GM21825 (cell line): ENCODE measurements at regions not wholly inside any gene's neighbourhood (a gene's known extent, or its start where the extent isn't known, plus 50 kb on each side); places are given as distances from the start of the nearest gene placed in this dataset.

ENCODE experiments used
- ATAC-seq: cut with Tn5 transposase; IDR thresholded peaks from one replicate; pipeline ENCODE4 v1.9.1; 2021; ENCODE audit warnings: mild to moderate bottlenecking, moderate library complexity; ENCODE audit not compliant: unreplicated experiment

GRCh38 chr1:214923278-214923915 lies 159.1 kb upstream of the KCNK2 start:
- ATAC-seq = no peak

- ATAC-seq = no peak
Measured at GRCh38 chr1:214927796-214928195, 154.7 kb upstream of the KCNK2 start.

- ATAC-seq = no peak
Measured at GRCh38 chr1:214928574-214928973, 154.0 kb upstream of the KCNK2 start.

- no peak for ATAC-seq
Measured at GRCh38 chr1:214933375-214933774, 149.2 kb upstream of the KCNK2 start.

GRCh38 chr1:214934045-214934444 lies 148.5 kb upstream of the KCNK2 start:
- ATAC-seq = no peak

- no peak for ATAC-seq
Measured at GRCh38 chr1:214935258-214935657, 147.3 kb upstream of the KCNK2 start.

- no peak for ATAC-seq
Measured at GRCh38 chr1:214939180-214939579, 143.4 kb upstream of the KCNK2 start.

- ATAC-seq = no peak
Measured at GRCh38 chr1:214941061-214941460, 141.5 kb upstream of the KCNK2 start.

- ATAC-seq = no peak
Measured at GRCh38 chr1:214943054-214943453, 139.5 kb upstream of the KCNK2 start.

GRCh38 chr1:214946615-214947014 lies 135.9 kb upstream of the KCNK2 start:
- no peak for ATAC-seq

- ATAC-seq = no peak
Measured at GRCh38 chr1:214952648-214953047, 129.9 kb upstream of the KCNK2 start.

- no peak for ATAC-seq
Measured at GRCh38 chr1:214953901-214954616, 128.5 kb upstream of the KCNK2 start.

GRCh38 chr1:214954617-214954949 lies 128.0 kb upstream of the KCNK2 start:
- no peak for ATAC-seq

- ATAC-seq = no peak
Measured at GRCh38 chr1:214957330-214958137, 125.0 kb upstream of the KCNK2 start.

GRCh38 chr1:214958486-214958885 lies 124.1 kb upstream of the KCNK2 start:
- no peak for ATAC-seq

GRCh38 chr1:214966346-214966745 lies 116.2 kb upstream of the KCNK2 start:
- no peak for ATAC-seq

- no peak for ATAC-seq
Measured at GRCh38 chr1:214967865-214968575, 114.5 kb upstream of the KCNK2 start.

GRCh38 chr1:214970016-214970415 lies 112.5 kb upstream of the KCNK2 start:
- no peak for ATAC-seq

- ATAC-seq = no peak
Measured at GRCh38 chr1:214971071-214971470, 111.5 kb upstream of the KCNK2 start.

- ATAC-seq = no peak
Measured at GRCh38 chr1:214974002-214974401, 108.5 kb upstream of the KCNK2 start.

- no peak for ATAC-seq
Measured at GRCh38 chr1:214976665-214977064, 105.9 kb upstream of the KCNK2 start.
